Mucosa of descending colon (tissue), 3 donors: ENCODE measurements at regions not wholly inside any gene's neighbourhood (a gene's known extent, or its start where the extent isn't known, plus 50 kb on each side); places are given as distances from the start of the nearest gene placed in this dataset.
"Not testable (repeated sequence)": the region's sequence is repeated elsewhere in the genome, so short reads cannot be mapped to it uniquely, and the experiment has no call there.

Source experiments
- ATAC-seq: fragments of 200-7000 bp; cut with Tn5 transposase; one replicate; pipeline ENCODE4 v1.9.1; 2020; ENCODE audit warnings: mild to moderate bottlenecking, moderate library complexity
- DNase-seq, 3 donors: peaks; one replicate each; pipeline ENCODE4 v3.0.0-alpha.2; 2020
- H3K36me3 ChIP-seq: fragments of 200-600 bp; one replicate; pipeline ENCODE4 v1.8.0; 2021; ENCODE audit warnings: low read depth, mild to moderate bottlenecking
- H3K4me1 ChIP-seq: fragments of 200-600 bp; one replicate; pipeline ENCODE4 v1.8.0; 2021; ENCODE audit warnings: low read depth, mild to moderate bottlenecking
- H3K4me3 ChIP-seq: fragments of 200-600 bp; one replicate; pipeline ENCODE4 v1.8.0; 2021; ENCODE audit warnings: mild to moderate bottlenecking
- H3K9me3 ChIP-seq: fragments of 200-600 bp; one replicate; pipeline ENCODE4 v1.8.0; 2021; ENCODE audit warnings: mild to moderate bottlenecking
- intact Hi-C, 2 donors: fragments of 100-400 bp; cut with DNase I in 1 of 2; cut with micrococcal nuclease in 1 of 2; formaldehyde crosslinking; loops; one replicate each; pipeline versions ENCODE4 v1.11.0 to v1.11.1; 2022; cut with DNase I, micrococcal nuclease
- TF ChIP-seq, protein P1 (sequence below): fragments of 200-600 bp; IDR thresholded peaks from one replicate; pipeline ENCODE4 v1.8.0; 2022; ENCODE audit warnings: antibody characterized with exemption, mild to moderate bottlenecking
- donor health status: DM: no; HTN: no; CAD: no; lungs with moderate emphysema.
- donor health status: DM: no; HTN: no; CAD: no.
- donor health status: DM: no; HTN: yes; CAD: no.

- ATAC-seq (no peak), DNase-seq (no peak)
- Histone ChIP-seq H3K4me3 (no peak overlapping the region), H3K36me3 (no peaks in the 10 kb centered on the region), H3K4me1 (no peaks in the 10 kb centered on the region), H3K9me3 (no peaks in the 10 kb centered on the region)
- TF ChIP-seq, protein P1, sequence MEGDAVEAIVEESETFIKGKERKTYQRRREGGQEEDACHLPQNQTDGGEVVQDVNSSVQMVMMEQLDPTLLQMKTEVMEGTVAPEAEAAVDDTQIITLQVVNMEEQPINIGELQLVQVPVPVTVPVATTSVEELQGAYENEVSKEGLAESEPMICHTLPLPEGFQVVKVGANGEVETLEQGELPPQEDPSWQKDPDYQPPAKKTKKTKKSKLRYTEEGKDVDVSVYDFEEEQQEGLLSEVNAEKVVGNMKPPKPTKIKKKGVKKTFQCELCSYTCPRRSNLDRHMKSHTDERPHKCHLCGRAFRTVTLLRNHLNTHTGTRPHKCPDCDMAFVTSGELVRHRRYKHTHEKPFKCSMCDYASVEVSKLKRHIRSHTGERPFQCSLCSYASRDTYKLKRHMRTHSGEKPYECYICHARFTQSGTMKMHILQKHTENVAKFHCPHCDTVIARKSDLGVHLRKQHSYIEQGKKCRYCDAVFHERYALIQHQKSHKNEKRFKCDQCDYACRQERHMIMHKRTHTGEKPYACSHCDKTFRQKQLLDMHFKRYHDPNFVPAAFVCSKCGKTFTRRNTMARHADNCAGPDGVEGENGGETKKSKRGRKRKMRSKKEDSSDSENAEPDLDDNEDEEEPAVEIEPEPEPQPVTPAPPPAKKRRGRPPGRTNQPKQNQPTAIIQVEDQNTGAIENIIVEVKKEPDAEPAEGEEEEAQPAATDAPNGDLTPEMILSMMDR = no peak
- intact Hi-C loops = no loop called here
Measured at GRCh38 chr13:68551701-68552522, 1321.8 kb upstream of the PCDH9 start.

DNA sequence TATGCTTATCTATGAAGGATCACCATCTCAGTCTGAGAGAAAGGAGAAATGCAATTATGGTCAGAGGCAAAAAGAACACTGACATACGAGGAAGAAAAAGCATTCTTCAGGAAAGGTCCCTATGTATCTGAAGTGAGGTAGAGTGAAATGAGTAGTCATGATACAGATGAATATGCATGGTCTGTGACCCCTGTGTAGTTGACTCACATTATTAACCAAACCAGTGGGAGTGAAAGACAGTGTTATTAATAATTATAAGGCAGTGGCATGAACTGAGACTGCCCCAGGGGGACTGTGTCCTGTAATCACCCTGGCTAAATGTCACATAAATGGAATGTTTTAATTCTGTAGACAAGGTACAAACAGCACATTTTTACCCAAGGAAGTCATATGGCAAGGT lies 1320.2 kb upstream of the PCDH9 start:
- DNase-seq = no peak
- TF ChIP-seq, protein P1 = no peak
- Histone ChIP-seq H3K4me1 (no peaks in the 10 kb centered on the region), H3K36me3 (no peaks in the 10 kb centered on the region), H3K4me3 (no peak overlapping the region), H3K9me3 (no peaks in the 10 kb centered on the region)
- no peak for ATAC-seq
- intact Hi-C loops = no loop called here

DNA sequence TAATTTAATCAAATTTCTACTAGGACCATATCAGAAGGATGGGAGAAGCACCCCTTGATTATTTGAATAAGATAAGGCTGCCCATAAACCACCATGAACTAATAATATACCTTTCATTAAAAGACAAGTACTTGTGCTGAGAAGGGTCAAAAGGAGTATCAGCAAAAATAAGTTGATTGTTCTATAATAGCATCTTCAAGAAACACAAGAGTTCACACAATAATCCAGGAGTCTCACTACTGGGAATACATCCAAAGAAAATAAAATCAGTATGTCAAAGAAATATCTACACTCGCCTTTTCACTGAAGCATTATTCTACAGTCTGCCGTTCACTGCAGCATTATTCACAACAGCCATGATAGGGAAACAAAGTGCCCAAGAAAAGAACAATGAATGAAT lies 1310.1 kb upstream of the PCDH9 start:
- no peaks in the 10 kb centered on the region for H3K9me3 ChIP-seq
- intact Hi-C loops = no loop called here
- no peaks in the 10 kb centered on the region for H3K36me3 ChIP-seq
- DNase-seq (no peak), ATAC-seq (no peak)
- no peak overlapping the region for H3K4me3 ChIP-seq
- TF ChIP-seq, protein P1 = no peak
- no peaks in the 10 kb centered on the region for H3K4me1 ChIP-seq

- Histone ChIP-seq H3K4me3 (no peak overlapping the region), H3K9me3 (no peaks in the 10 kb centered on the region), H3K4me1 (no peaks in the 10 kb centered on the region), H3K36me3 (no peaks in the 10 kb centered on the region)
- intact Hi-C loops = no loop called here
- DNase-seq (no peak), ATAC-seq (no peak)
- TF ChIP-seq, protein P1 = no peak
Measured at GRCh38 chr13:68535329-68535728, 1305.2 kb upstream of the PCDH9 start.

DNA sequence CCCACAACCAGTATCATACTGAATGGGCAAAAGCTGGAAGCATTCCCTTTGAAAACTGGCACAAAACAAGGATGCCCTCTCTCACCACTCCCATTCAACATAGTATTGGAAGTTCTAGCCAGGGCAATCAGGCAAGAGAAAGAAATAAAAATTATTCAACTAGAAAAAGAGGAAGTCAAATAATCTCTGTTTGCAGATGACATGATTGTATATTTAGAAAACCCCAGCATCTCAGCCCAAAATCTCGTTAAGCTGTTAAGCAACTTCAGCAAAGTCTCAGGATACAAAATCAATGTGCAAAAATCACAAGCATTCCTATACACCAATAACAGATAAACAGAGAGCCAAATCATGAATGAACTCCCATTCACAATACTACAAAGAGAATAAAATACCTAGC lies 1297.0 kb upstream of the PCDH9 start:
- H3K4me3 ChIP-seq, DNase-seq, ATAC-seq, H3K36me3 ChIP-seq, H3K9me3 ChIP-seq, H3K4me1 ChIP-seq, intact Hi-C loops: not testable (repeated sequence)

DNA sequence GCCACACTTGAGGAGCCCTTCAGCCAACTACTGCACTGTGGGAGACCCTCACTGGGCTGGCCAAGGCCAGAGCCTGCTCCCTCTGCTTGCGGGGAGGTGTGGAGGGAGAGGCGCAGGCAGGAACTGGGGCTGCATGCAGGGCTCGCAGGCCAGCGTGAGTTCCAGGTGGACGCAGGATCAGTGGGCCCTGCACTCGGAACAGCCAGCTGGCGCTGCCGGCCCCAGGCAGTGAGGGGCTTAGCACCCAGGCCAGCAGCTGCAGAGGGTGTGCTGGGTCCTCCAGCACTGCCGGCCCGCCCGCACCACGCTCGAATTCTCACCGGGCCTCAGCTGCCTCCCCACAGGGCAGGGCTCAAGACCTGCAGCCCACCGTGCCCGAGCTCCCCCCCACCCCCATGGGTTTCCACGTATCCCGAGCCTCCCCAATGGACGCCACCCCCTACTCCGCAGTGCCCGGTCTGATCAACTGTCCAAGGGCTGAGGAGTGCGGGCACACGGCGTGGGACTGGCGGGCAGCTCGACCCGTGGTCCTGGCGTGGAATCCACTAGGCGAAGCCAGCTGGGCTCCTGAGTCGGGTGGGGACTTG lies 1293.8 kb upstream of the PCDH9 start:
- Histone ChIP-seq H3K4me1 (no peaks in the 10 kb centered on the region), H3K4me3 (no peak overlapping the region), H3K36me3 (no peaks in the 10 kb centered on the region), H3K9me3 (peaks cover 4% of the 10 kb centered on the region)
- intact Hi-C loops = no loop called here
- peak in 1 of 3 donors; percentile 41 for DNase-seq
- no peak for ATAC-seq
- TF ChIP-seq, protein P1 = no peak
